ENCODE measurements at regions not wholly inside any gene's neighbourhood (a gene's known extent, or its start where the extent isn't known, plus 50 kb on each side); places are given as distances from the start of the nearest gene placed in this dataset.
"Not testable (repeated sequence)": the region's sequence is repeated elsewhere in the genome, so short reads cannot be mapped to it uniquely, and the experiment has no call there.

DNA sequence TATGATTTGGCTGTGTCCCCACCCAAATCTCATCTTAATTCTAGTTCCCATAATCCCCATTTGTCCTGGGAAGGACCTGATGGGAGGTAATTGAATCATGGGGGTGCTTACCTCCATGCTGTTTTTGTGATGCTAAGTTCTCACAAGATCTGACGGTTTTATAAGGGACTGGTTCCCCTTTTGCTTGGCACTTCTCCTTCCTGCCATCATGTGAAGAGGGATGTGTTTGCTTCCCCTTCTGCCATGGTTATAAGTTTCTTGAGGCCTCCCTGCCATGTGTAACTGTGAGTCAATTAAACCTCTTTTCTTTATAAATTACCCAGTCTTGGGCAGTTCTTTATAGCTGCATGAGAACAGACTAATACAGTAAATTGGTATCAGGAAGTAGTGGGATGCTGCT lies 114.1 kb downstream of the ZNF648 start:
- DNase-seq = no peak

DNA sequence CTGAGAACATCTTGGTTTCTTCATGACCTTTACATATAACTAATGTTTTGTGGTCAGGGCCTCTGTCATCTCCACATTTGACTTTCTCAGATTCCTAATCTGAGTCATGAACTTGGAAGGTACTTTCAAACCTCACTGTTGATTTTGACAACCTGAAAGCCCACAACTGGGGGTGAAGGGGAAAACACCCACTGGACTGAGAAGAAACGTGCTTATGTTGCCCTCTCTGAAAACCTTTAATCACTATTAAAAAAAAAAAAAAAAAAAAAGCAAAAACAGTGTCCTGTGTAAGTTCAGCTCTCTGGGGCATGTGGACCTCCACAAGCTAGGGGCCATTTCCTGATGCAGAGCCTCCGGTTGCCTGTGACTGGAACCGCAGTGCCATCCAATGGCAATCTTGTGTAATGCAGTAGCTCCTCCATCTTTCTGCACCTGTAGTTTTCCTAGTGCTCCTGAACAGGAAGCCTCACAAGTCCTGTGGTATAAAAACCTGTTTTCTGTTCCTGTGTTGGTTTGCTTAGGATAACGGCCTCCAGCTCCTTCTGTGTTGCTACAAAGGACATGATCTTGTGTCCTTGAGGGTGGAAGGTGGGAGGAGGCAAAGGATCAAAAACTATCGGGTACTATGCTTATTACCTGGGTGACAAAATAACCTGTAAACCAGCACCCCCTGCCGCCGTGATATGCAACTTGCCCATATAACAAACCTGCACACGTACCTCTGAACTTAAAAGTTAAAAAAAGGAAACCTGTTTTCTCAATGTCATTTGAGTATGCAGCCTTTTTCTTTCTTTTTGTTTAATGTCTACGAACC lies 124.5 kb downstream of the ZNF648 start:
- peak; percentile 8 for DNase-seq

DNA sequence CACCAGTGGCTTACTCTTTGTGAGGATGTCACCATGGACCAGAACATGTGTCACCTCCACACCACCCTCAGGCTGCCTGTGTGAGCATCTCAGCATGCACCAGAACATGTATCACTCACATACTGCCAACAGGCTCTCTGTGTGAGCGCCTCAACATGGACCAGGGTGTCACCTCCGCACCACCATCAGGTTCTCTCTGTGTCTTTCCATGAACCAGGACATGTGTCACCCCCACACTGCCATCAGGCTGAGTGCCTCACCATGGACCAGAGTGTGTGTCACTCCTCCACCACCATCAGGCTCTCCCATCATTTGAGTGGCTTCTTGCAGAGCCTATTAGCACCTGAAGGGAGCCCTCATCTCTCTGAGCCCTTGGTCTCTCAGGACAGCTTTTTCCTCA lies 125.2 kb downstream of the ZNF648 start:
- DNase-seq = no peak

DNA sequence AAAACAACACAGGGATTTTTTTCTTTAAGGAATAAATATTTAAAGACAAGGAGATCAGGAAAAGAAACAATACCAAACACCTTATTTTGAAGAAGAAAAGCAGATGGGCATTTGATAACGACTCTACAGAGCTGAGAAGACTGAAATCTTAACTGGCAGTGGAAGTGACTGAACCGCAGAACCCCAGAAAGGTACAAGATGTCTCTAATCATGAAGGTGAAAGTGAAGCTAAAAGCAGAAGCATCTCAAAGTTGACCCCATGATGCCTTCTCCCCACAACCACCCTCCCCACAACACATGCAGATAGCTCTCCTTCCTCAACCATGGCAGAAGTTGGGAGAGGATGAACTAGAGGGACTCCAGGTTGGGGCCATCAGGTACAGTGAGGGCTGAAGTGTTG lies 129.6 kb downstream of the ZNF648 start:
- DNase-seq = no peak

DNA sequence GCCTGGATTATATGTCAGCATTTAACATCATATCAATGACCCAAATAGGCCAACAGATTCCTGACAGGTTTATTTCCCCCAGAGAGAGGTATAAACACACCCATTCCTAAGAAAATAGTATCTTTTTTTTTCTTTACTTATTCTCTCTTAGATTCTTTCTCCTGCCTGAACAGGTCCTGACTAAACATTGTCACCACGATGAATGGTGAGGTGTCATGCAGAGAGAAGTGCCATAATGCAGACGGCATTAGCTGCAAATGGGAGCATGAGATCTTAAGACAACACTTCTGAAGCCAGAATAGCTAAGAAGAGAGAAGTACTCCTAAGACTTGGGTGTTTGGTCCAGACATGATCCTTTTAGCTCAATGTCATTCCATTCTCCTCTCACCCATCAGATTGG lies 131.3 kb downstream of the ZNF648 start:
- DNase-seq = no peak

DNA sequence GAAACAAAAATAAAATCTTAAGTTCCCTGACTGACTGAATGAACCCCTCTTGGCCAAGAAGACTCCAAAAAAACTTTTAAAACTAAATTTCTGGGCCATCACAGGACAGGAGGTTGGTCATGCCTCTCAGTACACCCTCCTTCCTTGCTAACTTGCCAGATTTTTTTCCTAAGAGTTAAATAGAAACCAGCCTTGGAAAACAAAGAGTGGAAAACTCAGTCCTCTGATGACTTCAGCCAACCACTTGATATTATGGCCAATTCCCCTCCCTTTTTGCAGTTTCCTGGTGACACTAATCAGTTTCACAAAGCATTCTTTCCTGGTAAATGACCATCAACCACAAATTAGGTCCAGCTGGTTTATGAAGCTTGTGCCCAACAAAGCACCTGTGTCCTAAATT lies 134.8 kb downstream of the ZNF648 start:
- no peak for DNase-seq

DNA sequence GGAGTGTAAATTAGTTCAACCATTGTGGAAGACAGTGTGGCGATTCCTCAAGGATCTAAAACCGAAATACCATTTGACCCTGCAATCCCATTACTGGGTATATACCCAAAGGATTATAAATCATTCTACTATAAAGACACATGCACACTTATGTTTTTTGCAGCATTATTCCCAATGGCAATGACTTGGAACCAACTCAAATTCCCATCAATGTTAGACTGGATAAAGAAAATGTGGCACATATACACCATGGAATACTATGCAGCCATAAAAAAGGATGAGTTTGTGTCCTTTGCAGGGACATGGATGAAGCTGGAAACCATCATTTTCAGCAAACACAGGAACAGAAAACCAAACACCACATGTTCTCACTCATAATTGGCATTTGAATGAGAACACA lies 137.5 kb downstream of the ZNF648 start:
- DNase-seq = not testable (repeated sequence)

DNA sequence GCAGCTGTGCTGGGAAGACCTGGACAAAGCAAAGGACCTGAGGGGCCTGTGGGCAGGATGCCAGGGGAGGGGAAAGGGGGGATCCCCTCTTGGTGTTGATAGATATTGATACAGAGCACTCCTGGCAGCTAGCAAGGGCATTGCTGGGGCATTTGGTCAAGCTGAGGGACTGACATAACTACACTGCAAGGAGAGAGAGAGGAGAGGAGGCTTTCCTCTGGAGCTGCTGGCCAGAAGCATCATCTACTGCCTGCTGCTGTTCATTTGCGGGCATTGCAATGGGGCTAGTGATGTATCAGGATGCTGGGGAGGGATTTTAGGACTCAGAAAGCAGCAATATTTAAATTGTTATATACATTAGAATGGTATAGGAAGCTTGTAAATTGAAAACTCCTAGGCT lies 142.0 kb downstream of the ZNF648 start:
- DNase-seq = no peak

DNA sequence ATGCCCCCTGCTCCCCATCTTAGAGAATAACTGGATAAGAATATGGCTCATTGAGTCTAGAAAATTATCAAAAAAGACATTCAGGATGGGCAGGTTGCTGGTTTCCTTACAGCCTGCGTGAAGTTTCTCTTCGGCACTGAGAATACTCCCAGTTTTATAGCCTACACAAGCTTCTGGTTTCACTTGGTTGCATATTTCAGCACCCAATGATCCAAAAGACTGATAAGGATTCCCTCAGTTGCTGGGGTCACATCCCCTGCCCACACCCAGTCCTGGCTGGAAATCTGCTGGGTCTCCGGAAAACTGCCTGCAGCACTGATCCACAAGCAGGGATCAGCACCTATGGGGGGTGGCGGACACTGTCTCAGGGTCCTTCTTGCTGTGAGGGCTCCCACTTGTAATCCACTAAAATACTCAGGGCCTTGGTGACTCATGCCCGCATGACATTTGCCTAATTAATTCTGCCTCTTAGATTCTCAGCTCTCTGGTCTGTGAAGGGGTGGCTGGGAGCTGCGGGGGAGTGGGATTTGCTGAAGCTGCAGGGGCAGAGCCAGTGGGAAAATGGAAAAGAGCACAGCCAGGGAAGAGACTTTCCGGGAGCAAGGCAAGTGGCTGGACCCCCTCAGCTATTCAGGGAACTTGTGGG lies 142.5 kb downstream of the ZNF648 start:
- DNase-seq = no peak

DNA sequence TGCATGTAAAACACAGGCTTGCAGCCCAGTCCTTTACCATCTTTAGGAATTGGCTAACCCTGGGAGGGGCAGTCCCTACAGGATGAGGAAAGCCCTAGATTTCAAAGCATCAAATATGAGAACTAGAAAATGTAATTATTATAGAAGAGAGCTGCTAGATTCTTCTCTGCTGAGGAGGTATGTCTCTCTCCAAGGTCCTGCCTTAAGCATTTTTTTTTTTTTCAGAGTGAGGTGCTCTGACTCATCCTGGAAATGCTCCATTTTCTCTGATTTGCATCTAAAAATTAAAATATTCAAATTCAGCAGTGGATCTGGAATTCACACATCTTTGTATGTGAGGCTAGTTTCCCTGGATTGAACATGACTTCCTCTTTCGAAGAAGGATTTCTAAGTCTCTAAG lies 149.8 kb downstream of the ZNF648 start:
- DNase-seq = no peak

DNA sequence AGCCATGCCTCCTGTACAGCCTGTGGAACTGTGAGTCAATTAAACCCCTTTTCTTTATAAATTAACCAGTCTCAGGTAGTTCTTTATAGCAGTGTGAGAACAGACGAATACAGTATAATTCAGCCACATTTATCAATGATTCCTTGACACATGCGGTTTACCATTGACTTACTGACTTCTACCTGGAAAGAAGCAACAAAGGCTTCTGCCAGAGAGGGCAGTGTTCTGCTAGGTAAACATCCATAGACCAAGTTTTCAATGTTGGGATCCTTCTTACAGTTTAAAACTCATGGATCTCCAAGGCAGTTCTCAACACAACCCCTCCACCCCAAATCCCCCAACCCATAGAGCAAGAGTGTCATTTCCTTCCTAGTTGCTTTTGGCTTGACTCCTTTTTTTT lies 150.6 kb downstream of the ZNF648 start:
- no peak for DNase-seq

DNA sequence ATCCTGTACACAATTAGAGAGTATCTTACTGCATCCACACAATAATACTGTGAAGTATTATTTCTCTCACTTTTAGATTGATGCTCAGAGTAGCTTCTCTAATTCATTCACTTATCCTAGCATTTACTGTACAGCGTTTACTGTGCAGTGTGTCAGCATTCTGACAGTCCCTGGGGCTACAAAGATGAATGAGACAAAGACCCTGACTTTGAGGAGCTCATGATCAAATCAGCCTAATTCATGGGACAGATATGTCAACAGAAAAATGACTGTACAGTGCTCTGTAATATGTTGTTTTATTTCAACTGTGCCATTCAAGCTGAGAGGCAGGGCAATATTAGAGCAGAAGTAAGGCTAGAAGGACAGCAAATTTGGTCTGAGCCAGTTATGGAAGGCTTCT lies 152.5 kb downstream of the ZNF648 start:
- DNase-seq = no peak

DNA sequence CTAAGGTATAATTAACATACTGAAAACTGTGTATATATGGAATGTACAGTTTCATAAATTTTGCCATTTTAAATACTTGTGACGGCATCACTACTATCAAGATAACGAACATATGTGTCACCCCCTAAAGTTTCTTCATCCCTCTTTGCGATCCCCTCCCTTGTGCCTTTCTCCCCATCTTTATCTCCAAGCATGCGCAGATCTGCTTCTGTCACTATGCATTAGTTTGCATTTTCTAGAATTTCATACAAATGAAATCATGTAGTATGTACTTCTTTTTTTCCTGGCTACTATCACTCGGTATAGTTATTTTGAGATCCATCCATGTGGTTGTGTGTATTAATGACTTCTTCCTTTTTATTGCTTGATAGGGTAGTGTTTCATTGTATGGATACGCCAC lies 154.9 kb downstream of the ZNF648 start:
- no peak for DNase-seq

DNA sequence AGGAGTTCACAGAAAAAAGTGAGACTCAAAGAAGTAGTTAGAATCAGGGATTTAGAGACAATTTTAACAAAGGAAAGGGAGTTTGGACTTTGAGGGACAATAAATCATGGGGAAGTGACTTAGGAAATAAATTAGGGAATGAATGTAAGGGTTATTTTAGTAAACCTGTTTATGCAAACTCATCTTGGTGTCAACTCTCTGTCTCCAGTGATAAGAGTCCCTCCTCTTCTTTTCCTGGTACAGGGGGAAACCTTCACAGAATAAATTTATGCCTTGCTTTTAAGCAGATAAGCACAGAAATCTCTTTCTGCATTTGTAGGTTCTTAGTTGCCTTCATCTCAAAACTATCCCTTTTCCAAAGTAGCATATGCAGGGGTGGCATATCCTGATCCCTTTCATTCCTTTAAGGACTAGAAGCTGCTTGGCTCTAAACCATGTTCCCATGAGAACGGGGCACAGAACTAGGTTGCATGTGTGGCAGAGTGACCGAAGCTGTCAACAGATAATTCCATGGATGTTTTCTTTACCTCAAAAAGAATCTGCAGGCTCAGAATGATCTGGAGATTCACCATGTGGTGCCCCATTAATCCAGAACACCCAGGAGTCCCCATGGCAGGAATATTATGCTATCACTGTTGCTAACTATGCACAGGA lies 155.4 kb downstream of the ZNF648 start:
- DNase-seq = no peak

DNA sequence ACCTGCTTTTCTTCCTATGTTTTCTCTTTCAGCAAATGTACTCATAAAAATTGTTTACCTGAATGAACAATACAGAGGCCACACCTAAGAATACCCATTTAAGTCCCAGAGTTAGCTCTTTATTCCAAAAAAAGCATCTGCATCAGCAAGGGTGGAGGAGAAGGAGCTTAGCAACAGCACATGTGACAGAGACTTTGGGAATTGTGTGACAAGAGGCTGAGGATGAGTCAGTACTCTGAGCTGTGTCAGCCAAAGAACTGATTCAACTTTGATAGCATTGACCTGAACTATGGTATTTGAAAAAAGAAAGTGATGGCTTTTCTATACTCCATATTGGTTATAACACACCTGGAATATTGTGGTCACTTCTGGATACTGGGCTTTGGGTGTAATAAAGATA lies 162.7 kb downstream of the ZNF648 start:
- DNase-seq = no peak

DNA sequence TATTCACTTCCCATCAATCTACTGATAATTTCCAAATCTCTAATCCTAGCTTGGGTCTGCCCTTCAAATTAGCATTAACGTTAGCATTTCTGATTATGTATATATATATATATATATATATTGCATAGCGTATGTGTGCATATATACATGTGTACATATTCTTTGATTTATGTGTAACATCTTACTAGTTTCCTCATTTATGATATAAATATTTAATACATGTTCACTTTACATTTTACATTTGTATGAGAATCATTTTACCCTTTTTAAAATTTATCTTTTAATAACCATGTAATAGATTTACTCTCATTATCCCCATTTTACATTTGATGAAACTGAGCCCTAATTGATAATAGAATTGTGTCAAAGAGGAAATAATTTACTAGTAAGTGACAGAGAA lies 164.7 kb downstream of the ZNF648 start:
- no peak for DNase-seq

DNA sequence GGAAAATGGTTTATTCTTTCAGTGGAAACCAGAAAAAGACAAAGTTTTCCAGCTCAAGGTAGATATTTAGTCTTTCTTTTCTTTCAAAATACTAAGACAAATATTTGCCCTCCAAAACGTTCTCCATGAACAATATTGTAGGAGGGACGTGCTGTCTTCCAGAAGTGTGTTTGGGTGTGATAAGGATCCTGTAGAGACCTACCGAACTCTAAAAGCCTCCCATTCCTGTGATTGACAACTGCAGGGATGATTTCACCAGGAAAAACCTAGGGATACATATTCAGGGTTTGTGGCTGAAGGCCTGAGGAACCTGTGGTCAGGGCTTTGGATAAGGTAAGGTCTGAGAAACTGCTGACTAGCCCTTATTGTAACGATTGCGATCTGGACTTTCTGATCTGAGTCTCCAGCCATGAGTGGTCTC lies 167.1 kb downstream of the ZNF648 start:
- no peak for DNase-seq

DNA sequence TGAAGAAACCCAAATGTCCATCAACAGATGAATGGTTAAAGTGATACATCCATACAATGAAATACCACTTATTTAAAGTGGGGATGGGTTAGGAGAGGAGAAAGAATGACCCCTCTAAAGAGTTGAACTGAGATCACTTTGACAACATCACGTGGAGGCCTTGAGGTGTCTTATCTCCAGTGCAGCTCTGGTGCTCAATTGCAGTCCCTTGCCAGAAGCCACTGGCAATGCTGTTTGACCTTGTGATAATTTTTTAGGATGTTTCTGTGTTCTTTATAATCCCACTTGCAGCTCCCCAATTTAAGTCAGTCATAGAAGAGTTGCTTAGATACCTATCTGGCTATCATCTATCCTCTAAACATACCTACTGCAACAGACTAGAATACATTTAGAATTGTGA lies 167.6 kb downstream of the ZNF648 start:
- DNase-seq = no peak

DNA sequence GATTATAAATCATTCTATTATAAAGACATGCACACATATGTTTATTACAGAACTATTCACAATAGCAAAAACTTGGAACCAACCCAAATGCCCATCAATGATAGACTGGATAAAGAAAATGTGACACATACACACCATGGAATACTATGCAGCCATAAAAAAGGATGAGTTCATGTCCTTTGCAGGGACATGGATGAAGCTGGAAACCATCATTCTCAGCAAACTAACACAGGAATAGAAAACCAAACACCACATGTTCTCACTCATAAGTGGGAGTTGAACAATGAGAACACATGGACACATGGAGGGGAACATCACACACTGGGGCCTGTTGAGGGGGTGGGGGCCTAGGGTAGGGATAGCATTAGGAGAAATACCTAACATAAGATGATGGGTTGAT lies 168.4 kb downstream of the ZNF648 start:
- not testable (repeated sequence) for DNase-seq

DNA sequence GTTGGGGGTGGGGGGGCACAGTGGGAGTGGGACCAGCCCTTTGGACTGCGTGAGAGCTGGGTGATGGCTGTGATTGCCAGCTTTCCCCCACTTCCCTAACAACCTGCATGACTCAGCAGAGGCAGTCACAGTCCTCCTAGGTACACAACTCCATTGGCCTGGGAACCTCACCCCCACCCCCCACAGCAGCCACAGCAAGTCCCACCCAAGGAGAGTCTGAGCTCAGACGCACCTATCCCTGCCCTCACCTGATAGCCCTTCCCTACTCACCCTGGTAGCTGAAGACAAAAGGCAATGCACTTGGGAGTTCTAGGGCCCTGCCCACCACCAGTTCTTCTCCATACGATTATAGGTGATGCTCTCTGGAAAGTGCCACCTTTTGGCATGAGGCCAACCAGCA lies 188.9 kb downstream of the ZNF648 start:
- no peak for DNase-seq

DNA sequence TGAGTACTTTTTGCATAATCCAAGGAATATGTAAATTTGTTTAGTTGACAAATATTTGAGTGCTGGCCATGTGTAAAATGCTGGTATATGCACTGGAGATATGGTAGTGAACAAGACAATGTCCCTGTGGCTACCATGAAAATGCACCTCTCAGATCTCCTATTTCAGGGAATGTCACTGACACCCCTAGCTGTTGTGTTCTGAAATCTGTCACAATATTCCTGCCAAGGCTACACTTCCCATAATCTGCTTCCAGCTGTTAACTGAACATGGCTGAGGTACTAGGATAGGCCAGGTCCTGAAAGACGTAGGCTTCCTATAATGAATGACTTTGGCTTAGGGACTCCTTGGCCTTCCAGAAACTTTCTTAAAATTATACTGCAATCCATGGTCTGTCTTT lies 197.8 kb downstream of the ZNF648 start:
- no peak for DNase-seq

DNA sequence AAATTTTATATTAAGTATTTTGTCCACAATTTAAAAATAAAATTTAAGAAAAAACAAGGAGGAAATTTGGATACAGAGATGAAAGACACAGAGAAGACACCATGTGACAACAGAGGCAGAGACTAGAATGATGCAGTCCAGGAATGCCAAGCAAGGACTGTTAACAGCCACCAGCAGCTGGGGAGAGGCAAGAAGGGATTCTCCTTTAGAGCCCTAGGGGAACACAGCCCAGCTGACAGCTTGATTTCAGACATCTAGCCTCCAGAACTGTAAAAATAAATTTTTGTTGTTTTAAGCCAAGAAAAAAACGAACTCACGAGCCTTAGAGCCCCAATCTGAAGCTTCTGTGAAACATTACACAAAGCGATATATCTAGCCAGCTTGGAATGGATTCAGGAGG lies 198.5 kb downstream of the ZNF648 start:
- no peak for DNase-seq

DNA sequence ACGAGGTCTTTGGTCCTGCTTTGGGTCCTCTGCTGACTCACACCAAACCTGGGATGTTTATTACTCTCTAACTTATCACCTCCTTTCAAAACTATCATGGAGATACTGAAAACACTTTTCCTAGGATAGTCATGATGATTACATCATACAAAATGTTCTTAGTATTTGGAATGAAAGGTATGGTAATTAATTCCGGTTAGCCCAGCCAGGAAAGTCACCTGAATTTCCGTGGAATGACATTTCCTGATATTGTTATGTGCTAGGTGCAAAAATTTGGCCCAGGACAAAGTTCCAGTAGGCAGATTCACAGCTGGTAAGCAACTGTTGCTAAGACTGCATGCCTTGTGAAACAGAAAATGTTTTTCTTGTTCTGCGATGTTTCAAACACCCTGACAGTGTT lies 203.4 kb downstream of the ZNF648 start:
- DNase-seq = no peak
